ENCODE measurements at regions not wholly inside any gene's neighbourhood (a gene's known extent, or its start where the extent isn't known, plus 50 kb on each side); places are given as distances from the start of the nearest gene placed in this dataset.

- ATAC-seq (ENCODE audit: low read depth), result no peak
- no peaks in the 10 kb centered on the region for H3K4me1 ChIP-seq (ENCODE audit: control insufficient read depth, insufficient read depth, low read length)
- no peaks in the 10 kb centered on the region for H3K27me3 ChIP-seq (ENCODE audit: control insufficient read depth, insufficient read depth, low read length)
- H2BK20ac ChIP-seq (ENCODE audit: low read depth, low read length), result no peak overlapping the region
- ChIA-PET CTCF (interaction anchor here (1.1 kb wide), 1 partner anchor 11 kb away, joined by 3 read pairs; no protein-coding TSS in a partner anchor), POLR2A (ENCODE audit: unreplicated experiment) (no interaction called here)
- H2AFZ ChIP-seq (replicated peaks; ENCODE audit: low read length, poor library complexity), result no peak overlapping the region
- no peaks in the 10 kb centered on the region for H3K9me1 ChIP-seq (ENCODE audit: insufficient read depth, low read length)
- H4K8ac ChIP-seq (ENCODE audit: low read depth in 2 of 2, low read length in 2 of 2), result no peak overlapping the region
- H3K18ac ChIP-seq (ENCODE audit: low read depth, low read length), result no peak overlapping the region
- H3K27ac ChIP-seq (ENCODE audit: insufficient read depth, low read length), result no peak overlapping the region
- H3K36me3 ChIP-seq (ENCODE audit: control insufficient read depth, insufficient read depth, low read length), result no peaks in the 10 kb centered on the region
- no peak overlapping the region for H2AK9ac ChIP-seq (replicated peaks; ENCODE audit: low read depth, low read length, poor library complexity)
- no peak overlapping the region for H3K14ac ChIP-seq (replicated peaks; ENCODE audit: low read depth, low read length)
- H3K9me3 ChIP-seq (ENCODE audit: control insufficient read depth, insufficient read depth, low read length), result no peaks in the 10 kb centered on the region
- H2AK5ac ChIP-seq (ENCODE audit: low read depth, low read length), result no peak overlapping the region
- BruUV-seq (replicated peaks), result no TSS peak
- no peaks in the 10 kb centered on the region for H3K79me1 ChIP-seq (ENCODE audit: low read depth in 1 of 2, low read length in 2 of 2)
- dilution Hi-C loops (cut with HindIII; ENCODE audit: low sequenced_read_pairs, unreplicated experiment), result no loop called here
- in situ Hi-C loops (cut with MboI; ENCODE audit: low sequenced_read_pairs), result loop anchor here (10.0 kb wide), 1 partner anchor 108 kb away; no protein-coding TSS in a partner anchor
- H3K56ac ChIP-seq (ENCODE audit: extremely low read depth, insufficient read depth, low read length), result no peak overlapping the region
- no peak overlapping the region for H4K91ac ChIP-seq (ENCODE audit: insufficient read depth, low read depth, low read length)
- H3K9ac ChIP-seq (ENCODE audit: low read depth, low read length), result no peak overlapping the region
- H3K4me2 ChIP-seq (ENCODE audit: low read depth, low read length), result no peak overlapping the region
- H4K5ac ChIP-seq (ENCODE audit: low read depth, low read length), result no peak overlapping the region
- H3K4me3 ChIP-seq (ENCODE audit: insufficient read depth, low read depth, low read length), result no peak overlapping the region
- no peak overlapping the region for H2BK15ac ChIP-seq (ENCODE audit: low read depth, low read length)
- no peak for DNase-seq
- no peak overlapping the region for H3K4ac ChIP-seq (ENCODE audit: low read depth, low read length)
- TF ChIP-seq MAFK (IDR thresholded peaks at IDR 0.05; ENCODE audit: low read depth, low read length) (no peak), NFE2L2 (IDR thresholded peaks at IDR 0.05; ENCODE audit: low read depth, low read length) (no peak)
- TF ChIP-seq, protein P1, sequence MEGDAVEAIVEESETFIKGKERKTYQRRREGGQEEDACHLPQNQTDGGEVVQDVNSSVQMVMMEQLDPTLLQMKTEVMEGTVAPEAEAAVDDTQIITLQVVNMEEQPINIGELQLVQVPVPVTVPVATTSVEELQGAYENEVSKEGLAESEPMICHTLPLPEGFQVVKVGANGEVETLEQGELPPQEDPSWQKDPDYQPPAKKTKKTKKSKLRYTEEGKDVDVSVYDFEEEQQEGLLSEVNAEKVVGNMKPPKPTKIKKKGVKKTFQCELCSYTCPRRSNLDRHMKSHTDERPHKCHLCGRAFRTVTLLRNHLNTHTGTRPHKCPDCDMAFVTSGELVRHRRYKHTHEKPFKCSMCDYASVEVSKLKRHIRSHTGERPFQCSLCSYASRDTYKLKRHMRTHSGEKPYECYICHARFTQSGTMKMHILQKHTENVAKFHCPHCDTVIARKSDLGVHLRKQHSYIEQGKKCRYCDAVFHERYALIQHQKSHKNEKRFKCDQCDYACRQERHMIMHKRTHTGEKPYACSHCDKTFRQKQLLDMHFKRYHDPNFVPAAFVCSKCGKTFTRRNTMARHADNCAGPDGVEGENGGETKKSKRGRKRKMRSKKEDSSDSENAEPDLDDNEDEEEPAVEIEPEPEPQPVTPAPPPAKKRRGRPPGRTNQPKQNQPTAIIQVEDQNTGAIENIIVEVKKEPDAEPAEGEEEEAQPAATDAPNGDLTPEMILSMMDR (conservative IDR thresholded peaks at IDR 0.05; ENCODE audit: low read depth, low read length), result no peak
- H2BK120ac ChIP-seq (ENCODE audit: low read depth, low read length), result no peak overlapping the region
- WGBS, 2 experiments (ENCODE audit: extremely low coverage in 2 of 2, insufficient read length in 1 of 2), result no CpG with 5 or more reads among the region's 5 CpGs
- H2BK5ac ChIP-seq (ENCODE audit: low read depth, low read length, poor library complexity, severe bottlenecking), result no peak overlapping the region
- intact Hi-C loops (cut with micrococcal nuclease), result no loop called here
- no peak overlapping the region for H3K23ac ChIP-seq (ENCODE audit: low read depth, low read length)
- no peaks in the 10 kb centered on the region for H4K20me1 ChIP-seq (ENCODE audit: insufficient read depth, low read length)
Measured at GRCh38 chr4:180942367-180942916, 1300.8 kb upstream of the TENM3 start.

Measured in IMR-90 (cell line).